Memory B cell (primary cell): ENCODE measurements at regions not wholly inside any gene's neighbourhood (a gene's known extent, or its start where the extent isn't known, plus 50 kb on each side); places are given as distances from the start of the nearest gene placed in this dataset.

ENCODE experiments used
- ATAC-seq: fragments of 150-1000 bp; cut with Tn5 transposase; 2 replicates; pipeline ENCODE4 v1.10.0; 2021; ENCODE audit warnings: low read depth, mild to moderate bottlenecking, moderate library complexity
- DNase-seq, 2 donors: peaks; one replicate each; pipeline ENCODE4 v3.0.0; 2022; ENCODE audit warnings: low spot score in 2 of 2
- H3K27ac Mint-ChIP-seq: one replicate; pipeline ENCODE4 v1.8.0; 2022; ENCODE audit warnings: mild to moderate bottlenecking, moderate library complexity, mixed read lengths
- H3K27me3 Mint-ChIP-seq: one replicate; pipeline ENCODE4 v1.8.0; 2022; ENCODE audit warnings: mixed read lengths
- H3K36me3 Mint-ChIP-seq: one replicate; pipeline ENCODE4 v1.8.0; 2022; ENCODE audit warnings: mild to moderate bottlenecking, mixed read lengths
- H3K4me1 Mint-ChIP-seq: one replicate; pipeline ENCODE4 v1.8.0; 2022; ENCODE audit warnings: mixed read lengths
- H3K4me3 Mint-ChIP-seq: one replicate; pipeline ENCODE4 v1.8.0; 2022; ENCODE audit warnings: mild to moderate bottlenecking, moderate library complexity, mixed read lengths
- H3K9me3 Mint-ChIP-seq: one replicate; pipeline ENCODE4 v1.8.0; 2022; ENCODE audit warnings: mixed read lengths

DNA sequence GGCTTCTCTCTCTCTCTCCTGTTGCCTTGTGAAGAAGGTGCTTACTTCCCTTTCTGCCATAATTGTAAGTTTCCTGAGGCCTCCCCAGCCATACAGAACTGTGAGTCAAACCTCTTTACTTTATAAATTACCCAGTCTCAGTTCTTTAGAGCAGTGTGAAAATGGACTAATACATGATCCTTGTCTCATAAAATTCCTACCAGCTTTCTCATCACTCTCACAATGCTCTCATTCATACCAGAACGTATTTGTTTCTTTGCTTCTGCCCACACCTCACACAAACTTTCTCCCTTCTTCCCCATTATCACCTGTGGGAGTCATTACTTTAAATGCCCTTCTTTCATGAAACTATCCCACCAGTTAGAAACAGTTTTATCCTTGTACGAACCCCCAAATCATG is 62.7 kb upstream of the ARHGAP42 start:
- no peak overlapping the region for H3K4me3 Mint-ChIP-seq
- no peak overlapping the region for H3K27ac Mint-ChIP-seq
- no peak for ATAC-seq
- H3K27me3 Mint-ChIP-seq, result peaks cover 4% of the 10 kb centered on the region
- no peak for DNase-seq
- H3K36me3 Mint-ChIP-seq, result peaks cover 12% of the 10 kb centered on the region
- H3K9me3 Mint-ChIP-seq, result peaks cover 16% of the 10 kb centered on the region
- H3K4me1 Mint-ChIP-seq, result peaks cover 3% of the 10 kb centered on the region

- no peak for ATAC-seq
- no peak for DNase-seq
- Mint-ChIP-seq H3K36me3 (peaks cover 12% of the 10 kb centered on the region), H3K9me3 (peaks cover 16% of the 10 kb centered on the region), H3K4me1 (no peaks in the 10 kb centered on the region), H3K27ac (no peak overlapping the region), H3K27me3 (peaks cover 4% of the 10 kb centered on the region), H3K4me3 (no peak overlapping the region)
Measured at GRCh38 chr11:100625041-100625440, 62.0 kb upstream of the ARHGAP42 start.

- ATAC-seq (no peak), DNase-seq (no peak)
- H3K27ac Mint-ChIP-seq, result no peak overlapping the region
- H3K36me3 Mint-ChIP-seq, result no peaks in the 10 kb centered on the region
- no peaks in the 10 kb centered on the region for H3K4me1 Mint-ChIP-seq
- peaks cover 7% of the 10 kb centered on the region for H3K27me3 Mint-ChIP-seq
- H3K4me3 Mint-ChIP-seq, result no peak overlapping the region
- no peaks in the 10 kb centered on the region for H3K9me3 Mint-ChIP-seq
Measured at GRCh38 chr11:100629671-100630070, 57.4 kb upstream of the ARHGAP42 start.

GRCh38 chr11:100630898-100631297 is 56.2 kb upstream of the ARHGAP42 start:
- Mint-ChIP-seq H3K4me3 (no peak overlapping the region), H3K27me3 (peaks cover 10% of the 10 kb centered on the region), H3K4me1 (no peaks in the 10 kb centered on the region), H3K36me3 (no peaks in the 10 kb centered on the region), H3K27ac (no peak overlapping the region), H3K9me3 (no peaks in the 10 kb centered on the region)
- DNase-seq (no peak), ATAC-seq (no peak)

DNA sequence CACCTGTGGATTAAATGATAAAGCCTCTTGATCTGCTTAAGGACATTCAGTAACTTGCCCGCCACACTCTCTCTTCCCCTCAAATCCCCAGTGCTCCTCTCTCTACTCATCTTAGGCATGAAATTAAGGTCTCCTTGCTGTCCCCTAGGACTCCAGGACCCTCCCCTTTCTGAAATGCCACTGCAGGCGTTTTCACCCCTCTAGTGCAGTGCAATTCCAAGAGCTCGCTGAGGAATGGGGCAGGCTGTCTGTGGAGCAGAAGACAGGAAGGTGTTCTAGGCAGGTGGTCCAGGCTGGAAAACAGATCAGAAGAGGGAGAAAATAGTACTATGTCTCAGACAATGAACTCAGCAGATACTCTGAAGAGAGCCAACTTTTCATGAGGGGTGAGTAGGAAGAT is 55.8 kb upstream of the ARHGAP42 start:
- Mint-ChIP-seq H3K36me3 (no peaks in the 10 kb centered on the region), H3K9me3 (no peaks in the 10 kb centered on the region), H3K27ac (no peak overlapping the region), H3K4me1 (no peaks in the 10 kb centered on the region), H3K27me3 (peaks cover 10% of the 10 kb centered on the region), H3K4me3 (no peak overlapping the region)
- ATAC-seq, result no peak
- DNase-seq, result no peak

DNA sequence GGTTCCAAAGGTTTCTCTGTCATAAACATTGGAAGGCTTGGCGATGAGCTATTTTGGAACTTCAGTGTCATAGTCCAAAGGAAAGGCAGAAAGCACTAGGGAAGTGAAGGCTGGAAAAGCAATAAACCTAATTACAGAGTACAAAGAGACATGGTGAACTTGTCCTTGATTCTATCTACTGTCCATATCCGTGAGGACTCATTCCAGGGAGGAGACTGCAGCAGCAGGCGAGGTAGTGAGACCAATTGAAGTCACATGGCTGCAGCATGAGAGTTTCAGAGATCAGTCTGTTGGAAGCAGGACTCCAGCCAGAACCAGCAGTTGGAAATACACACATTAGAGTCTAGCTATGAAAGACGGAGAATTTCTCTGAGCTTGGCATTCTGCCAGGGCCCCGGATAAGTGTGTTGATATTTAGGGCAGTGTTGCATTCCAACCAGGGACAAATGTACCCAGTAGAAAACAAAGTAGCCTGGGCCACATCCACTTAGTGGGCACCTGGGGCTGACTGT is 54.1 kb upstream of the ARHGAP42 start:
- no peaks in the 10 kb centered on the region for H3K4me1 Mint-ChIP-seq
- H3K27me3 Mint-ChIP-seq, result peaks cover 8% of the 10 kb centered on the region
- H3K9me3 Mint-ChIP-seq, result no peaks in the 10 kb centered on the region
- no peaks in the 10 kb centered on the region for H3K36me3 Mint-ChIP-seq
- no peak overlapping the region for H3K27ac Mint-ChIP-seq
- ATAC-seq (no peak), DNase-seq (no peak)
- no peak overlapping the region for H3K4me3 Mint-ChIP-seq

- no peak overlapping the region for H3K4me3 Mint-ChIP-seq
- H3K27ac Mint-ChIP-seq, result no peak overlapping the region
- no peaks in the 10 kb centered on the region for H3K36me3 Mint-ChIP-seq
- no peak for DNase-seq
- ATAC-seq, result no peak
- H3K9me3 Mint-ChIP-seq, result no peaks in the 10 kb centered on the region
- H3K27me3 Mint-ChIP-seq, result peaks cover 8% of the 10 kb centered on the region
- H3K4me1 Mint-ChIP-seq, result no peaks in the 10 kb centered on the region
Measured at GRCh38 chr11:100635194-100635593, 51.9 kb upstream of the ARHGAP42 start.

DNA sequence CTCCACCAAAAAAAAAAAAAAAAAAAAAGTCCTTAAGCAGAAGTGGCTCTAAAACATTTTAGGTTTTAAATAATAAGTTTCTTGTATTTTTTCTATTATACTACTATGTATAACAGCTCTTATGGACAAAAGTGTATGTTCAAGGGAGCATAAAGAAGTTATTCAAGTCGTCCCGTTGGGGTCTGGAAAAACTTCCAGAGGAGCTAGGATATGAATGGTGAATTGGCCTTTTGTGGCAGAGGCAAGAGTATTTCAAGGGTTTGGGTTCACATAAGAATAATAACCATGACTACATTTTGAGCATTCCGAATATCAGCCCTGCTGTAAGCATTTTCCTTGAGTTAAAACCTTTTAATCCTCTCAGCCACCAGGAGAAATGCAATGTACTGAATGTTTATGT is 50.6 kb upstream of the ARHGAP42 start:
- no peaks in the 10 kb centered on the region for H3K4me1 Mint-ChIP-seq
- DNase-seq (no peak), ATAC-seq (no peak)
- no peak overlapping the region for H3K27ac Mint-ChIP-seq
- H3K27me3 Mint-ChIP-seq, result peaks cover 8% of the 10 kb centered on the region
- H3K36me3 Mint-ChIP-seq, result no peaks in the 10 kb centered on the region
- no peaks in the 10 kb centered on the region for H3K9me3 Mint-ChIP-seq
- no peak overlapping the region for H3K4me3 Mint-ChIP-seq
